Germinal center (tissue), 1 donor: ENCODE measurements at regions not wholly inside any gene's neighbourhood (a gene's known extent, or its start where the extent isn't known, plus 50 kb on each side); places are given as distances from the start of the nearest gene placed in this dataset.

Experiments used
- DNase-seq: peaks from one replicate; pipeline ENCODE4 v3.0.0; 2012; ENCODE audit warnings: mixed read lengths, low spot score

DNA sequence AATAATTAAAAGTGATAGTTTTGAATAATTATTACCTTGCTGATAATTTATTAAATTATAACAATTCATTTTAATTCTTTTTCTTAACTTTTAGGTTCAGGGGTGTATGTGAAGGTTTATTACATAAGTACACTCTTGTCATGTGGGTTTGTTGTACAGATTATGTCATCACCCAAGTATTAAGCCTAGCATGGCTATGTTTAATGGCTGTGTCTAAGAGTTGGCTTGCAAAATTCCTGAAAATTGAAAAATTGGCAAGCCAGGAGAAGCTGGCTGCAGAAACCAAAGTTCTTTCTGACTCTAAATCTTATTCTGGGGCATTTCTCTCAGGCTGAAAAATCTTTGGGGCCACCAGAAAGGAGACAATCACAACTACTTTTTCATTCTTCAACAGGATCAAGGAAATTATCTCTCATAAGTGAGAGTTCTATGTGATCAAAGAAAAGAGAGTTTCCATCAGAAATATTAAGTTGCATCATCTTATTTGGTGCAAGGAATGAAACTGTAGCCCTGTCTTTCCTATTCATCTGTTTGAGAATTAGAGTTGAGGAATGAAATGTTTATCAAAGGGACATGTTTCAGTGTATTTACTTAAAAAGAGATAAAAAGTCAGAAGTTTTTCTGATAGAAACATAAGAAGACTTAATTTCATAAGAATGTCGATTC is 412.1 kb upstream of the CDH2 start:
- DNase-seq, result no peak

DNA sequence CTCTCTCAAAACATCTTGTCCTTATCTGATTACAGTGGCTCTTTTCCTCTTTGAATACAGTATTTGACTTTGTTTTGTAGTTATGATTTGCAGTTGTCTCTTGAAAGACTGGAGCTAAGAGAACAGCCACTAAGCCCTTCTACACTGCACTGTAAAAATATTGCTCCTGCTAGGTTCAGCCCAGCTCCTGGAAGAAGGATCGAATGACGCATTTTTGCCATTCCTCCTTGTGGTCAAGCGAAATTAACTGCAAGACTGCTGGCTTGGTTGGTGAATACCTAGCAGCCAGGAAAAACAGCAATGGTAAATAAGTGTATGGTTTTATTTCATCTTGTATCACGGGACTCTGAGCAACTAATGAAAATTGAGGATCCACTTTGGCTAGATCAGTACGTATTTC is 407.8 kb upstream of the CDH2 start:
- DNase-seq, result no peak

DNA sequence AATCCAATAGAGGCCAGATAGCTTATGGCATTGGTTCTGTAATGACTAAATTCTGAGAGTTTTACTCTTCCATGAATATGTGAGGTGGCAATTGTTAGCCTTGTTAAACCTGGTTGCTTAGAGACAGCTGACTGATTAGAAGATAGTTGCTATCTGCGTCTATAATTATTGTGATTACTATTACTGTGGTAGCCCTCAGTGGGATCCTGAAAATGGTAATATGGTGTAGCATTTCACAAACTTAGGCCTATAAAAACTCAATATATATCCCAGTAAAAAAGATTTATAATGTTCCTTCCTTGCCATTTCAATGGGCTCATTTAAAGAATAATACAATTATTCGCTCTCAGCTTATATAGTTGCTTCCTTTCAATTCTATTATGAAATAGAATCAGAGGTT is 405.8 kb upstream of the CDH2 start:
- DNase-seq, result no peak

DNA sequence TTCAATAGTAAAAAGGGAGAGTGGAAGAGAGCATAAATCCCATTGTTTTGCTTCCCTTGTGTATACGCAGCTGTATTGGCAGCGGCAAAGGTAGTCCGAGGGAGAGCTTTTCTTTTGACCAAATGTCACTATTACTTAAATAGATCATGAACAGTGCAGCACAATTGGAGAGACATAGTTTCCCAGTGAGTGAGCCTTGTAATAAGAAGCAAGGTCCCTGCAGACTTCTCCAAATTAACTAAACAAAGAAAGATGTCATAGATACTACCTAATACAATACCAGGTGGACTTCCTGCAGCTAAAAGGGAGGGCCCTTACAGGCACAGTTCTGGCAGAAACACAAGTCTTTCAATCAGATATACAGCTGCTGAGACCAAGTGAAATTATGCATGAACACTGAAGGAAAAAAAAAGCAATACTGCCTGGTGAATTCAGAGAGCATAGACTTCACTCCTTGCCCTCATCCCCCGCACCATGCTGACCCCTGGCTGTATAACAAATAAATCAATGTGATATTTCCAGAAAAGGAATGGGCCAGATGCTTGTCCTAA is 404.7 kb upstream of the CDH2 start:
- no peak for DNase-seq

DNA sequence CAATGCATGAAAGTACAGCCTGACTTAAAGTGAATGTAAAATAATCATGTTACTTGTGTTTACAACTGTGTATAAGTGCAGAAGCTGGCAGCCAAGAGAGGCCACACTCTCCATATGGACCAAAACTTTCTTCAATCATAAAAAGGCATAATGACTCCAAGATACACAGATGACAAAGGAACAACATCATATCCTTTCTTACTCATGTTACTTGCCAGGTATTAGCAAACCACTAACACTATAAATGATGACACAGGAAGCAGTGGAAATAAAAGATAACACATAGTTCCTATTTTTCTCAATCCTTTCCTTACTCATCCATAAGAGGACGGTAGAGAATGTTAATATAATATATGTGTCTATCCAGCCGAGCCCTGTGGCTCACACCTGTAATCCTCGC is 400.0 kb upstream of the CDH2 start:
- no peak for DNase-seq

DNA sequence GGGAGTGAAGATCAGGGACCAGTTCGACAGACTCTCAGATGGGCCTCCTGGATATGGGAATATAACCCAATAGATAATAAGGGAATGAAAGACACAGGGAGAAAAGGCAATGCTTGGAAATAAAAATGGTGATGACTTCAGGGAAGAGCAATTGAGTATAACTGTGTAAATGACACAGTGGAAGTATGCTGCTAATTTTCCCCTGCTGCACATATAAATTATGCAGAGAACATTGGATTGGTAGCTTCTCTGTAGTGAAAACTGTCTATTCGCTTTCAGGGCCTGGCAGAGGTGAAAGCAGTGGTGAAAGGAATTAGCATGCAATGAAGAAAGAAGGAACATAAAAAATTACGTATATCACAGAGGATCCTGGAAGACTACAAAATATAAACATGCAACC is 398.2 kb upstream of the CDH2 start:
- DNase-seq, result no peak

DNA sequence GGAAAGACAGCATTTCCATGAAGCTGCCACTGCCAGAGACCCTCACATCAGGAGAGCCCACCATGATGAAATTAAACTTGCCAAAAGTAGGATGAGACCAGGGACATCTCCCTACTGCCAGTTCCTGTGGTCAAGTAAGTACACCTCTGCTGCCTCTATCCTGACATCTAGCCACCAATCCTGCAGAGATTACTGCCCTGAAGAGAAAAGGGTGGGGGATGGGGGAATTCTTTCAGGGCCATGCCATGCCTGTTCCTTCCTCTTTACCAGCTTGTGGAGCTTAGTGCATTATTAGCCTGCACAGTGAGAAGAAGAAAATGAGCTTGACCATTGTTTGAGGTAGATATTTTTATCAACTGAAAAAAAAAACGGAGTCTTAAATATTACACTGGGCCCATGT is 397.2 kb upstream of the CDH2 start:
- DNase-seq, result no peak

DNA sequence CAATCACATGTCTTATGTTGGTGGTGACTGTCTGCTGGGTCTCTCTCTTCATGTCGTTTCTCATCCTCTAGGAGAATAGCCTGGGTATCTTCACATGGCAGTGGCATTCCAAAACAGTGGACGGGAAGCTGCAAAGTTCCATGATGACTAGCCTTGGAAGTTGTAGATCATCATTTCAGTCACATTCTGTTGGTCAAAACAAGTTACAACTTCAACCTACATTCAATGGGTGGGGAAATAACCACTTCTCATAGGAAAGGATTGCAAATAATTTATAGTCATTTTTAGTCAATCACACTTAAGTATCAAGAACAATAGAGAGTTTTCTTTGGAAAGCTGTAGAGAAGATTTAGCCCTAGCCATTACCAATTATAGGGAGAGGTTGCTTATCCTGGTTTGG is 395.0 kb upstream of the CDH2 start:
- no peak for DNase-seq

DNA sequence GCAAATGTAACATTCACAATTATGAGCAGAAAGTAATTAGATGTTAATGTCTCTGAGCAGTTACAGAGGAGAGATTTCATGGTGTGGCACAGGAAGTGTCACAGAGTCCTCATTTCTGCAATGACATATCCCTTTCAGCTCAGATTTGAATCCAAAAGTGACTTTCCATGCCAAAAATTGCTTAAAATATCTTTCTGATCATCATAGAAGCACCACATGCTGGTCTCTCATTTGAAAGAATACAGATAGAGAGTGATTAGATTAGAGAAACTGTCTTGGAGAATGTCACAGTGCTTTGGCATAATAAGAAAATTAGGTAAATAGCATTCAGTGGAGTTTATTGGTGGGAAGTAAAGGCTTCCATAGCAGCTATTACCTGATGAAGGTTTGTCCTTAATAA is 383.4 kb upstream of the CDH2 start:
- DNase-seq, result no peak

DNA sequence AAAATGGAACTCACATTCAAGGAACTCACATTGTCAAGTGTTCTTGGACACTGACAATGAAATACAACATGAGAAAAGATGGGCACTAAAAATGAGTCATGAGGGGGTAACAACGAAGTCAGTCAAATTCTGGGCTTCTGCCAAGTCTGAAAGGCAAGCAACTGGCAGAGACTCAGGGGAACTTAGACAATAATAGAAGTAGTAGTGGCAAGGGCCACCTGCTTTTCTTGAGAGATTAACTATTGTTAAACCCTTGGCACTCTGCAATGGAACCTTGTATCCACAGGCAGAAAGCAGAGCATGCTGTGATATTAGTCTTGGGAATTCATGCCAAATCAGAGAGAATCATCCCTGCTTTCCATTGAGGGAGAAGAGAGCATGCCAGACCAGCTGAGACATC is 382.6 kb upstream of the CDH2 start:
- DNase-seq, result no peak

DNA sequence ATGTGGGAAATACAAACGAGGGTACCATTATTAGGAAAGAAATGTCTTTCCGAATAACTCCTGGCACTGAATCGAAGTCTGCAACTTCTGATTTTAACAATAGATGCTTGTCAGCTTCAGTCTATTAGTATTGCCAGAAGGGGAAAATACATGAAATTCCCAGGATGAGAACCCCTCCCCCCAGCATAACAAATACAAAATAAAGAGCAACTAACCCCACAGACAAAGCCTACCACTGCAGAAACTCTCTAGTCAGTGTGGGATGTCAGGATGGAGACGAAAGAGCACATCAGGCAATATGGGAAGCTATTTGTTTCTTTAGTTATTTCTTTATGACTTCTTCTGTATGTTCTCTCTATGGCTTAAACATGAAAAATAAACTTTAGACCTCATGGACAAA is 365.0 kb upstream of the CDH2 start:
- DNase-seq, result no peak

DNA sequence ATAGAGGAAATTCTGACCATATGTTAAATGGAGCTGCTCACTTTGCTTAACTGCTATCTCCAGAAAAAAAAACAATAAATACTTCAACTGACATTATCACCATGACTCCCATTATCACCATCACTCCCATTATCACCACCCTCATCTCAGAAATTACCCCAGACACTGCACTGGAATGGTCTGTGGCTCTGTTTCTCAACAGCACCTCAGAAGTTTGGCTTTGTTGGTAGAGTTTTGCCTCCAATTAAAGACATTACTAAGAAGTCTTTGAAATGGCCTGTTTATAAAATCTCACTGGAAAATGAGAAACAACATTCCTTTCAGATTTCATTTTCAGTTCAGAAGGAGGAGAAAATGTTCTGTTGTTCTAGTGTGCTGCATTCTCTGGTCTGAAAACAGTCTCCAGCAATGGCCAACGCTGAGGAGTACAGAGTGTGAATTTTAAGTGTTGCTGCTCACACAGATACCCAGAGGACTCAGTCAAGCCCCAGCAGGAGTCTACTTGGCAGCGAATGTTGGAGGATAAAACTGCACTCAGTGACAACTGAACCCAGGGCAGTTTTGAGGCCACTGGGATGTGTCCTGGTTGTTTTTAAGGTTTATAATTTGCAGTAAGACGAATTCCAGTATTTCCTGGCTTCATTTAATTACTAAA is 364.5 kb upstream of the CDH2 start:
- no peak for DNase-seq

DNA sequence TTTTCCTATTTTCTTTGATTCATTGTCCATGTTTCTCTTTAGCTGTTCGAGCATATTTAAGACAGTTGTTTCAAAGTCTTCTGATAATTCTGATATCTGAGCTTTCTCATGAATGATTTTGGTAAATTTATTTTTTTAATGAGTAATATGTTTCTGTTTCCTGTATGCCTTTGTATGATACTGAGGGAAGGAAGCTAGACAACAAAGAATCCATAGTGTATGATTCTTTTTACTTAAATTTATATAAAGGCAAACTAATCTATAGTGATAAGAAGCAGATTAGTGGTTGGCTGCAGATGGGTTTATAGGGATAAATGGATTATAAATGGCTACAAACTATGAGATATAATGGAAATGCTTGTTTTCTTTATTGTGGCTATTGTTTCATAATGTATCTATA is 352.7 kb upstream of the CDH2 start:
- no peak for DNase-seq

DNA sequence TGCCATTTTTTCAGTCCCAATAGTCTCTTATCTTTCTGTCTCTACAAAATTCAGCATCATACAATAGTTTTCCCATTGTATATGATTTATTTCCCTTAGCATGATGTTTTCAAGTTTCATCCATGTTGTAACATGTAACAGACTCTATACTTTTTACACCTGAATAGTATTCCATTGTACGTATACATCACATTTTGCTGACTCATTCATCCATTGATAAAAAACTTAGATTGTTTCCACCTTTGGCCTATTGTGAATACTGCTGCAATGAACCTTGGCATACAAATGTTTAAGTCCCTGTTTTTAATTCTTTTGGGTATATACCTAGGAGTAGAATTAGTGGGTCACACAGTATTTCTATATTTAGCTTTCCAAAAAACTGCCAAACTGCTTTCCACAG is 349.3 kb upstream of the CDH2 start:
- DNase-seq, result no peak

DNA sequence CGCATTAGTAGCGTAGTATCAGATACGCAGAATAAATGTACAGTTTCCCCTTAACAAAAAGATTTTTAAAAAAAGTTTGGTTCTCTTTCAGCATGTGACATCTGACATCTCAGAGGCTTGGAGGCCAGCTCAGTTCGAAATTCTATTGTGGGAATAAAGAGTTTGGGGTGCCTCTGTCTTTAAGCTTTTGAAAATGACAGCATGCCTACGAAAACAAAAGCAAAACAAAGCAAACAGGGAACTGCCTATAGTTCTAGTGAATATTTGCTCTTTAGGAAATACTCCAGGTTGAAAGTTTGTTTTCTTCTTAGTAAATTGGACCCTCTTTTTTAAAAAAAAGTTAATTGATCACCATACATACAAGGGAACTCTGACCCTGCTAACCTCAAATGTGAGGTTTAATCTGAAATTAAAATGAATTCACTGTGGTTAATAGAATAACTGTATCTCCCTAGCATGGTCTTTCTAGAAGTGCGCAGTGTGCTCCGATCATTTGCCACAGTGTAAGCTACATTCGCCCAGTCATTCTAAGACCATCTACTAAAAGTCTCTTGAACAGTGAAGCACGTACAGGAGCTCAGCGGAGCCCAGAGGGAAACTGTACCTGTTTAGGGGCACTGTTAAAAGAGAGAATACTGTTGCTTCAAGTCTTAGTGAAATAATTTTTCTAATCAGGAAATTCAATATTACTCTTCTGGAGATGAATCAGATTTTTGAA is 347.0 kb upstream of the CDH2 start:
- DNase-seq, result no peak

DNA sequence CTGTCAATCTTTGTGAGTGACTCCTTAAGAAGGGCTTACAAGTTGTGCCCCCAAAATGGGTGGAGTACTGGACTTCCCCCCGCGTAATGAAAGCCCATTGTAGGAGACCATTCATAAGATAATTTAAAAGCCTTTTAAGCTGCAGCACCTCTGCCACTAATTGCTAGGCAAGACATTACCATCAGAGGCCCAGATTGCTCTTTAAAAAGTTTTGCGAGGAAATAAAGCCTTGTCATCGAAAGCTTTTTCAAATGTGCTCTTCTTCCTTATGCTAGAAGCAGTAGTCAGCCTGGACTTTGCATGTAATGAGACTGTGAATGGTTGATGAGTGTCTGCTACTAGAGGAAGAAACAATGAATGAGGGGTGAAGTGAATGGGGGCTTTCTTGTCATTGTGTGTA is 345.3 kb upstream of the CDH2 start:
- DNase-seq, result no peak

DNA sequence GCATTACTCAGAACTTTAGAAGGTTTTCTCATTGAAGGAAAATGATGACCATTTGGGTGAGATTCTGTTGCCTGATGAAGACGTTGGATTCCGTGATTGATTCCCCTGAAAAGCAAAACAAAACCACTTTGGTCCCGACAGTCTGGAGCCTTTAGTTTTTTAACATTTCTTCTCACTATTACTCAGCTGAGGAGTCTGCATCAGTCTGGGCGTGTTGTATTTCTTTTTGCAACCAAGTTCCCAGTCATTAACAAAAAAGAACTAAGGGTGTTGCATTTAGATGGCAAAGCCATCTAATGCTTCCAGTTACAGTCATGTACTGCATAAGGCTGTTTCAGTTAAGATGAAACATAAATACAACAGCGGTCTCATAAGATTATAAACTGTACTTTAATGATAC is 343.1 kb upstream of the CDH2 start:
- DNase-seq, result no peak

DNA sequence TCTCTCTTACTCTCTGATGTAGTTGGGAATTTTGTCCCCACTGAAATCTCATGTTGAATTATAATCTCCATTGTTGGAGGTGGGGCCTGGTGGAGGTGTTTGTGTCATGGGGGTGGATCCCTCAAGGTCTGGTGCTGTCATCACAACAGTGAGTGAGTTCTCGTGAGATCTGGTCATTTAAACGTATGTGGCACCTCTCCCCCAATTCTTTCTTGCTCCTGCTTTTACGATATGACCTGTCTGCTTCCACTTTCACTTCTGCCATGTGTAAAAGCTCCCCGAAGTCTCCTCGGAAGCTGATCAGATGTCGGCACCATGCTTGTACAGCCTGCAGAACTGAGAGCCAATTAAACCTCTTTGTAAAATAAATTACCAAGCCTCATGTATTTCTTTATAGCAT is 337.8 kb upstream of the CDH2 start:
- DNase-seq, result no peak

DNA sequence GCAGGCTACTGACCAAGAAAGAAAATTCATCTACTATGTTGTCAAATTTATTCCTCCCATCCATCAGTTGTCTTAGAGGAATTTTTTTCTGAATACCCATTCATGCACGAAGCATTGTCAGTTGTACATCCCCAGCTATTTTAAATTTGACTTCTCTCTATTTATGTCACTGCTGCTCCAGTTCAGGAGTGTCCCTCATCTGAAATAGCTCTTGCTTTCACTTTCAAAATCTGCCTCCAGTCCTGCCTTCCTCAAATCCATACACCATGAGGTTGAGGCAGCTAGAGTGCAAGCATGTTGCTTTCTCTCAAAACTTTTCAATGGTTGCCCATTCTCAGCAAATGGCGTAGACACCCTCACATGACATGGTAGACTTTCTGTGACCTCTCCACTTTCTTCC is 335.4 kb upstream of the CDH2 start:
- DNase-seq, result no peak

DNA sequence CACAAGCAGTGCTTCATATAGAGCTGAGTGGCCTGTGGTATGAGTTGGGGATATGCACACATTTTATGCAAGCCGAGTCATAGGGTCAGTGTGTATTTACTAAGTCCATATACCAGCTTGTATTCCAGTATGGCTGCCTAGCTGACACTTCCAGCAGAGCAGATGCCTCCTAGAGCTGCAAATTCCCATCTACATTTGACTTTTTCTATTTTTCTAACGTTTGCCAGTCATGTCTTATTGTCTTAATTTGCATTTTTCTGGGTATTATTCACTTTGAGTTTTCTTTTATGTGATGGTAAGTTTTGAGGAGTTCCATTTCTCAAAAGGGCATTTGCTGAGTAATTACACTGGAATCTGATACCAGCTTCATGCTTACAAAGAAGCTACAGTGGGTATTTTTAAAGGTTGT is 334.5 kb upstream of the CDH2 start:
- DNase-seq, result no peak

DNA sequence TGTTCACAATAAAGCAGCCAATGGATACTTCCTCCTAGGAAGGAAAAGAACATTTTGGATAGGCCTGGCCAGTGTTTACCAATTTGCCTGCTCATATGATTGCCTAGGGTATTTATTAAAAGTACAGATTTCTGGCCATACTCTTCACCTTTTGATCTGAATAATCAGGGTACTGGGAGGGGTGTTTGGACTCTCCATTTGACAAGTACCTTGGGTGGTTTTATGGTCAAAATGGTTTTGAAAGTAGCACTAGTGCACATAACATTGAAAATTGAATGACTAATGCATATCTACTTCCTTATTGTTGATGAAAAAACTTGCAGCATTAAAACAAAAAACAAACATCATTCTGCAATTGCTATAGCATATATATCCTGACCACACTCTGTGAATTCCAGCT is 333.3 kb upstream of the CDH2 start:
- DNase-seq, result no peak

DNA sequence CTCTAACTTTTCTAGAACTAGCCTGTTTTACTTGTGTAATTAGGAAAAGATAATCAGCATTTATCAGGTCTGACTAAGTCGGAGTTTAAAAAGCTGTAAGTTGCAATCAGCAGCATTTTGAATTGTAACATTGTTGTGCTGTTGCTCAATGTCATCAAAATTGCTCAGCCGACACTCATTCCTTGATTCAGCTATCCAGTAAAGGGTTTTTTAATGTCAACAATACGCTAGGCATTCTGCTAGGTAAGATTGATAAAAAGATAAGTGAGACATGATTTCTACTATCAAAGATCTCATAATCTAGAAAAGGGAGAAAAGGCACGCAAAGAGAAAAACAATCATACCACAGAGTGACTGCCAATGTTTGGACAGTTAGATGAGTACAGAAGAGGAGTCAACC is 327.1 kb upstream of the CDH2 start:
- no peak for DNase-seq

DNA sequence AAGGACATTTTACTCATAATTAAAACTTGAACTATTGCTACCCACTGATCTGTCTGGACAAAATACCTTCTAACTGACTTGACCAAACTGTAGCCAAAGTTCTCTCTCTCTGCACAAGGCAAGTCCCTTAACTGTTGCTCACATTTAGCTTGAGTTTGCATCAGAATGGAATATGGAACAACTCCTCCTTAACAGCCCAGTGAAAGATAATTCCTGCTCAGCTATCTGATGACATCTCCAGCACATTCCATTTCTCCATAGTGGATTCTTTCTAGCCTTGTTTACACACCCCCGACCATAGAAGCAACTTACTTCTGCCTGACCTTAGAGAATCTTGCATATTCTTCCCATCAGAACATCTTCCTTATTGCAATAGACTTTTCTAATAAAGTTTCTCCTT is 317.2 kb upstream of the CDH2 start:
- DNase-seq, result no peak
